Uterus (tissue), 2 donors: ENCODE measurements at regions not wholly inside any gene's neighbourhood (a gene's known extent, or its start where the extent isn't known, plus 50 kb on each side); places are given as distances from the start of the nearest gene placed in this dataset.

ENCODE experiments used
- POLR2A ChIP-seq, 2 donors: fragments of 450-650 bp; IDR thresholded peaks; one replicate each; pipeline ENCODE4 v1.6.1; 2016; ENCODE audit warnings: antibody characterized with exemption in 2 of 2, mild to moderate bottlenecking in 1 of 2, moderate library complexity in 1 of 2
- TF ChIP-seq, protein P1 (sequence below), 4 experiments: fragments of 200-600 bp in 2 of 4; fragments of 450-650 bp in 2 of 4; sonication (generic) in 2 of 4; IDR thresholded peaks; one replicate each; pipeline ENCODE4 v1.5.1; 2016 to 2019; ENCODE audit warnings: antibody characterized with exemption in 4 of 4, mild to moderate bottlenecking in 2 of 4, moderate library complexity in 1 of 4

DNA sequence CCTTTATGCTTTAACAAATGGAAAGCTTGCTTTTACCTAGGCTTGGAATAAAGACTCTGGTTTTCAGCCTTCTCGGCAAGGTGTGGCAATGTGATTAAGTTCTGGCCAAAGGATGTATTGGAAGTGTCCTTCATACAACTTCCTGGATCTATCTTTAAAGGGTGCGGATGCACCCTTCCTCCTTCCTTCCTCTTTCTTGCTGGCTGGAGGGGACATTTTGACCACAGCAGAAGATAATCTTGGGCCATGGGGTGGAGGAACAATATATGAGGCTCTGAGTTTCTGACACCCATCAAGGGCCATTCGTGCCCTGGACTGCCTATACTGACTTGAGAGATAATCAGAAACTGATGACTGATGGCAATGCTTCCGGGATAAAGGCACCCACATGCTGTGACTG lies 145.7 kb downstream of the ACER2 start:
- TF ChIP-seq POLR2A (IDR thresholded peaks at IDR 0.05), result no peak
- TF ChIP-seq, protein P1, sequence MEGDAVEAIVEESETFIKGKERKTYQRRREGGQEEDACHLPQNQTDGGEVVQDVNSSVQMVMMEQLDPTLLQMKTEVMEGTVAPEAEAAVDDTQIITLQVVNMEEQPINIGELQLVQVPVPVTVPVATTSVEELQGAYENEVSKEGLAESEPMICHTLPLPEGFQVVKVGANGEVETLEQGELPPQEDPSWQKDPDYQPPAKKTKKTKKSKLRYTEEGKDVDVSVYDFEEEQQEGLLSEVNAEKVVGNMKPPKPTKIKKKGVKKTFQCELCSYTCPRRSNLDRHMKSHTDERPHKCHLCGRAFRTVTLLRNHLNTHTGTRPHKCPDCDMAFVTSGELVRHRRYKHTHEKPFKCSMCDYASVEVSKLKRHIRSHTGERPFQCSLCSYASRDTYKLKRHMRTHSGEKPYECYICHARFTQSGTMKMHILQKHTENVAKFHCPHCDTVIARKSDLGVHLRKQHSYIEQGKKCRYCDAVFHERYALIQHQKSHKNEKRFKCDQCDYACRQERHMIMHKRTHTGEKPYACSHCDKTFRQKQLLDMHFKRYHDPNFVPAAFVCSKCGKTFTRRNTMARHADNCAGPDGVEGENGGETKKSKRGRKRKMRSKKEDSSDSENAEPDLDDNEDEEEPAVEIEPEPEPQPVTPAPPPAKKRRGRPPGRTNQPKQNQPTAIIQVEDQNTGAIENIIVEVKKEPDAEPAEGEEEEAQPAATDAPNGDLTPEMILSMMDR (IDR thresholded peaks at IDR 0.05), result no peak
